Natural killer cell treated with Interleukin-12 subunit alpha and Interleukin-12 subunit beta and Interleukin-15 and Interleukin-18, amount 100 ng/mL, for 72 hours (primary cell): ENCODE measurements at regions not wholly inside any gene's neighbourhood (a gene's known extent, or its start where the extent isn't known, plus 50 kb on each side); places are given as distances from the start of the nearest gene placed in this dataset.

Experiments used
- ATAC-seq, 2 donors: fragments of 150-1000 bp; cut with Tn5 transposase in 1 of 2; sonication (Bioruptor Pico), chemical (Tn5 transposase) in 1 of 2; 2 replicates each; pipeline ENCODE4 v1.10.0; 2021
- DNase-seq: peaks from one replicate; pipeline ENCODE4 v3.0.0; 2022; ENCODE audit warnings: low spot score
- H3K27ac Mint-ChIP-seq, 2 donors: 1 replicate in 1 of 2; 2 replicates in 1 of 2; pipeline ENCODE4 v1.8.0; 2022; ENCODE audit warnings: mixed read lengths in 2 of 2, mild to moderate bottlenecking in 1 of 2, moderate library complexity in 1 of 2
- H3K27me3 Mint-ChIP-seq, 2 donors: 1 replicate in 1 of 2; 2 replicates in 1 of 2; pipeline ENCODE4 v1.8.0; 2022; ENCODE audit warnings: mixed read lengths in 2 of 2
- H3K36me3 Mint-ChIP-seq: one replicate; pipeline ENCODE4 v1.8.0; 2022; ENCODE audit warnings: mixed read lengths
- H3K4me1 Mint-ChIP-seq, 2 donors: 1 replicate in 1 of 2; 2 replicates in 1 of 2; pipeline ENCODE4 v1.8.0; 2022; ENCODE audit warnings: low read depth in 2 of 2, mixed read lengths in 2 of 2, mild to moderate bottlenecking in 1 of 2
- H3K4me3 Mint-ChIP-seq: one replicate; pipeline ENCODE4 v1.8.0; 2022; ENCODE audit warnings: mixed read lengths
- H3K9me3 Mint-ChIP-seq: 2 replicates; pipeline ENCODE4 v1.8.0; 2022; ENCODE audit warnings: mixed read lengths

- peaks cover 6% of the 10 kb centered on the region for H3K9me3 Mint-ChIP-seq
- H3K36me3 Mint-ChIP-seq: no peaks in the 10 kb centered on the region
- ATAC-seq (no peak), DNase-seq (no peak)
- no peak overlapping the region for H3K4me3 Mint-ChIP-seq
- no peak overlapping the region for H3K27ac Mint-ChIP-seq
- no peaks in the 10 kb centered on the region for H3K4me1 Mint-ChIP-seq
- no peaks in the 10 kb centered on the region for H3K27me3 Mint-ChIP-seq
Observed at GRCh38 chr4:133003169-133003568, 145.9 kb upstream of the PCDH10 start.

- Mint-ChIP-seq H3K36me3 (no peaks in the 10 kb centered on the region), H3K9me3 (peaks cover 12% of the 10 kb centered on the region), H3K27me3 (no peaks in the 10 kb centered on the region), H3K4me1 (no peaks in the 10 kb centered on the region), H3K27ac (no peak overlapping the region), H3K4me3 (no peak overlapping the region)
- ATAC-seq (no peak), DNase-seq (no peak)
Observed at GRCh38 chr4:133014473-133015135, 134.5 kb upstream of the PCDH10 start.

GRCh38 chr4:133045288-133045687, 103.8 kb upstream of the PCDH10 start:
- H3K27me3 Mint-ChIP-seq: no peaks in the 10 kb centered on the region
- peaks cover 26% of the 10 kb centered on the region for H3K9me3 Mint-ChIP-seq
- ATAC-seq: no peak
- DNase-seq: no peak
- no peak overlapping the region for H3K27ac Mint-ChIP-seq
- H3K4me3 Mint-ChIP-seq: no peak overlapping the region
- no peaks in the 10 kb centered on the region for H3K4me1 Mint-ChIP-seq
- H3K36me3 Mint-ChIP-seq: peaks cover 10% of the 10 kb centered on the region

- Mint-ChIP-seq H3K27ac (no peak overlapping the region), H3K9me3 (peaks cover 26% of the 10 kb centered on the region)
Observed at GRCh38 chr4:133046156-133046555, 102.9 kb upstream of the PCDH10 start.

GRCh38 chr4:133058701-133059100, 90.4 kb upstream of the PCDH10 start:
- ATAC-seq: no peak
- no peak overlapping the region for H3K27ac Mint-ChIP-seq
- DNase-seq: no peak
- H3K4me3 Mint-ChIP-seq: no peak overlapping the region
- H3K4me1 Mint-ChIP-seq: no peaks in the 10 kb centered on the region
- H3K36me3 Mint-ChIP-seq: no peaks in the 10 kb centered on the region
- H3K9me3 Mint-ChIP-seq: peaks cover 3% of the 10 kb centered on the region
- no peaks in the 10 kb centered on the region for H3K27me3 Mint-ChIP-seq

More at GRCh38 chr4:133046156-133046555, 102.9 kb upstream of the PCDH10 start:
- no peak overlapping the region for H3K4me3 Mint-ChIP-seq
- H3K4me1 Mint-ChIP-seq: no peaks in the 10 kb centered on the region
- peaks cover 10% of the 10 kb centered on the region for H3K36me3 Mint-ChIP-seq
- DNase-seq: no peak
- ATAC-seq: no peak
- H3K27me3 Mint-ChIP-seq: no peaks in the 10 kb centered on the region

- H3K9me3 Mint-ChIP-seq: peaks cover 3% of the 10 kb centered on the region
- no peaks in the 10 kb centered on the region for H3K4me1 Mint-ChIP-seq
- no peak for DNase-seq
Observed at GRCh38 chr4:133059117-133059516, 90.0 kb upstream of the PCDH10 start.

GRCh38 chr4:133062851-133063250, 86.2 kb upstream of the PCDH10 start:
- no peak overlapping the region for H3K4me3 Mint-ChIP-seq
- H3K9me3 Mint-ChIP-seq: peaks cover 7% of the 10 kb centered on the region
- no peaks in the 10 kb centered on the region for H3K4me1 Mint-ChIP-seq
- ATAC-seq (no peak), DNase-seq (no peak)
- no peaks in the 10 kb centered on the region for H3K27me3 Mint-ChIP-seq
- H3K36me3 Mint-ChIP-seq: peaks cover 8% of the 10 kb centered on the region
- H3K27ac Mint-ChIP-seq: no peak overlapping the region

More at GRCh38 chr4:133059117-133059516, 90.0 kb upstream of the PCDH10 start:
- no peaks in the 10 kb centered on the region for H3K36me3 Mint-ChIP-seq
- no peaks in the 10 kb centered on the region for H3K27me3 Mint-ChIP-seq
- no peak for ATAC-seq
- no peak overlapping the region for H3K27ac Mint-ChIP-seq
- no peak overlapping the region for H3K4me3 Mint-ChIP-seq

GRCh38 chr4:133068083-133068482, 81.0 kb upstream of the PCDH10 start:
- Mint-ChIP-seq H3K4me1 (peaks cover 0 to 3% of the 10 kb centered on the region in 2 donors), H3K9me3 (peaks cover 32% of the 10 kb centered on the region), H3K4me3 (no peak overlapping the region), H3K36me3 (peaks cover 27% of the 10 kb centered on the region), H3K27ac (no peak overlapping the region), H3K27me3 (no peaks in the 10 kb centered on the region)
- no peak for DNase-seq
- ATAC-seq: no peak

GRCh38 chr4:133081246-133081645, 67.8 kb upstream of the PCDH10 start:
- no peaks in the 10 kb centered on the region for H3K27me3 Mint-ChIP-seq
- H3K4me1 Mint-ChIP-seq: no peaks in the 10 kb centered on the region
- no peak overlapping the region for H3K27ac Mint-ChIP-seq
- peaks cover 7% of the 10 kb centered on the region for H3K36me3 Mint-ChIP-seq
- no peak for DNase-seq
- no peak overlapping the region for H3K4me3 Mint-ChIP-seq
- peaks cover 10% of the 10 kb centered on the region for H3K9me3 Mint-ChIP-seq
- ATAC-seq: no peak

GRCh38 chr4:133084421-133084820, 64.7 kb upstream of the PCDH10 start:
- H3K4me3 Mint-ChIP-seq: no peak overlapping the region
- H3K9me3 Mint-ChIP-seq: peaks cover 3% of the 10 kb centered on the region
- H3K36me3 Mint-ChIP-seq: no peaks in the 10 kb centered on the region
- H3K27me3 Mint-ChIP-seq: no peaks in the 10 kb centered on the region
- no peaks in the 10 kb centered on the region for H3K4me1 Mint-ChIP-seq
- no peak for ATAC-seq
- DNase-seq: no peak
- no peak overlapping the region for H3K27ac Mint-ChIP-seq

- DNase-seq: no peak
- H3K27ac Mint-ChIP-seq: no peak overlapping the region
- no peak overlapping the region for H3K4me3 Mint-ChIP-seq
- H3K9me3 Mint-ChIP-seq: peaks cover 14% of the 10 kb centered on the region
- no peaks in the 10 kb centered on the region for H3K4me1 Mint-ChIP-seq
- no peaks in the 10 kb centered on the region for H3K27me3 Mint-ChIP-seq
- no peak for ATAC-seq
- no peaks in the 10 kb centered on the region for H3K36me3 Mint-ChIP-seq
Observed at GRCh38 chr4:133095591-133095990, 53.5 kb upstream of the PCDH10 start.

- H3K36me3 Mint-ChIP-seq: no peaks in the 10 kb centered on the region
- no peaks in the 10 kb centered on the region for H3K27me3 Mint-ChIP-seq
- H3K27ac Mint-ChIP-seq: no peak overlapping the region
- no peak for DNase-seq
- no peaks in the 10 kb centered on the region for H3K4me1 Mint-ChIP-seq
- ATAC-seq: no peak
- peaks cover 14% of the 10 kb centered on the region for H3K9me3 Mint-ChIP-seq
- no peak overlapping the region for H3K4me3 Mint-ChIP-seq
Observed at GRCh38 chr4:133096972-133097371, 52.1 kb upstream of the PCDH10 start.
